ENCODE measurements at regions not wholly inside any gene's neighbourhood (a gene's known extent, or its start where the extent isn't known, plus 50 kb on each side); places are given as distances from the start of the nearest gene placed in this dataset.

DNA sequence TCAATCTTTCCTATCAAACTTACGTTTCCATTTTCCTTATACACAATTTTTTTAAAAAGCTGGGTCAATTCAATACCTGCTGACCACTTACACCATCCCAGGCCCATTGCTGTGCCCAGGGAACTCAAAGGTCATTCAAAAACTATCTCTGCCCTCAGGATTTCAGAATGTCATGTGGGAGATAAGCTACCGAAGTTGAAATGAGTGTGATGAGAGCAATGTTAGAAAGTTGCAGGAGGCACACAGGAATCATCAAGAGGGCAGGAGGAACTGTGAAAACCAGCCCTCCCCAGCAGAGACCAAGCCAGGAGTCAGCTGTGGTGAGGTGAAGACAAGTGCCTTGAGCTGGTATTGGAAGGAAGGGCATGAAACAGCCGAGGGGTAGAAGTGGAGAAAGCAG is 195.9 kb downstream of the HS3ST3A1 start:
- no peak for DNase-seq (ENCODE audit: low read depth, low spot score)
- Histone ChIP-seq H3K36me3 (ENCODE audit: control insufficient read depth, insufficient read depth, low read length) (no peaks in the 10 kb centered on the region), H3K27me3 (ENCODE audit: control insufficient read depth, insufficient read depth, low read length) (no peaks in the 10 kb centered on the region), H3K4me3 (ENCODE audit: low read length) (no peak overlapping the region), H3K9me3 (ENCODE audit: control insufficient read depth, insufficient read depth, low read length) (no peaks in the 10 kb centered on the region), H3K4me1 (ENCODE audit: control insufficient read depth, insufficient read depth, low read length) (no peaks in the 10 kb centered on the region), H3K27ac (ENCODE audit: low read length) (no peak overlapping the region)
- 100% methylated on average over 1 of the region's 3 CpGs for WGBS (ENCODE audit: insufficient coverage, insufficient read length)

DNA sequence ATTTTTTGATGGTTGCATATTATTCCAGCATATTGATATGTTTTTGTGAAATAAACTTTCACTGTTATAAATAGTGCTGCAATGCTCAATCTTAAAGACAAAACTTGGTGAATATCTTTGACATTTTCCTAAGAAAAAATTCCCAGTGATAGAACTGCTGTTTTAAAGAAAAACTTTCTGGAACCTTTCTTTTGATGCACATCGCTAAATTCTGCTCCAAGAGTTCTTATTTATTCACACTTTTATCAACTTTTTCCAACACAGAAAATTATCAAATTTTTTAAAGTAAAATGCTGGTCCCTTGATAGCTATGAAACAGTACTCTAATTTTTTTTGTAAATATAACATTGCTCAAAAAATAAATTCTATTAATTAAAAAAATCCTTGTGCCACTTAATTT is 196.6 kb downstream of the HS3ST3A1 start:
- no CpG with 5 or more reads among the region's 1 CpG for WGBS (ENCODE audit: insufficient coverage, insufficient read length)
- Histone ChIP-seq H3K27me3 (ENCODE audit: control insufficient read depth, insufficient read depth, low read length) (no peaks in the 10 kb centered on the region), H3K4me1 (ENCODE audit: control insufficient read depth, insufficient read depth, low read length) (no peaks in the 10 kb centered on the region), H3K4me3 (ENCODE audit: low read length) (no peak overlapping the region), H3K27ac (ENCODE audit: low read length) (no peak overlapping the region), H3K9me3 (ENCODE audit: control insufficient read depth, insufficient read depth, low read length) (no peaks in the 10 kb centered on the region), H3K36me3 (ENCODE audit: control insufficient read depth, insufficient read depth, low read length) (no peaks in the 10 kb centered on the region)
- DNase-seq (ENCODE audit: low read depth, low spot score): no peak

DNA sequence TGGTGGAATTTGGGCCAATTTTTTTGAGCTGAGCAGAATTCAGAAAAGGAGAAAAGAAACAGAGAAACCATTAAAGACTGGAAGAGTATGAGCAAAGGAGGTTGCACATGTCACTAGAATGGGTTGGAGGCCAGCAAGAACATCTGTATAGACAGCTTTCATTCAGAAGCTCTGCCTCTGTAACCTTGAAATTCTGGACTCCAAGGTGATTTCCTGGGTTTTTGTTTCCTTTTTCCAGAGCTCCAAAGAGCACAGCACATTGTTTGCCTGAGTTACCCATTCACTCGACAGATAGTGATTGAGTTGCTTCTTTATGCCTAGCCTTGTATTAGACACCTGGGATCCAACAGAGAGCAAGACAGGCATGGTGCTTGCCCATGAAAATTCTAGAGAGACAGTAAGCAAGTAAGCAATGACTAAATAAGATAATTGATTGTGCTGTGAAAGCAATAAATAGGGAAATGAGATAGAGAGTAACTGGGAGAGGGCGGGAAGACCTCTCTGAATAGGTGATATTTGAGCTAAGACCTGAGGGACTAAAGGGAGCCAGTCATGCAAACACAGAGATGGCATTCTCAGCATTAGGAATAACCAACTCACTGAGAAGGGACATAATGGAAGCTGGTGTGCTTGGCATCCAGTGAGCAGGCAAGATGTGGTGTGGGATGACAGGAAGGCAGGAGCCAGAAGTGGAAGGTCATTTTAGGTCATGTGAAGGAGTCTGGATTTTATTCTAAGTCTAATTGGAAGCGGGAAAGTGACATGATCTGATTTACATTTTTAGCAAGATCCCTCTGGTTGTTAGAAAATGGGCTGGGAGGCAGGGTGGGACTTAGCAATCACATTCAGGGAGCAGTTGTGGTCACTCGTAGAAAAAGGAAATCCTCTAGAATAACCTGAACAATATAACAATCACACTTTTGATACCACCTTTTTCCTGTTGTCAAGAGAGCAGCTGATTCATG is 197.5 kb downstream of the HS3ST3A1 start:
- no peaks in the 10 kb centered on the region for H3K4me1 ChIP-seq (ENCODE audit: control insufficient read depth, insufficient read depth, low read length)
- no peak overlapping the region for H3K27ac ChIP-seq (ENCODE audit: low read length)
- no peak for DNase-seq (ENCODE audit: low read depth, low spot score)
- WGBS (ENCODE audit: insufficient coverage, insufficient read length): no CpG with 5 or more reads among the region's 4 CpGs
- no peaks in the 10 kb centered on the region for H3K36me3 ChIP-seq (ENCODE audit: control insufficient read depth, insufficient read depth, low read length)
- H3K27me3 ChIP-seq (ENCODE audit: control insufficient read depth, insufficient read depth, low read length): no peaks in the 10 kb centered on the region
- H3K9me3 ChIP-seq (ENCODE audit: control insufficient read depth, insufficient read depth, low read length): no peaks in the 10 kb centered on the region
- H3K4me3 ChIP-seq (ENCODE audit: low read length): no peak overlapping the region

DNA sequence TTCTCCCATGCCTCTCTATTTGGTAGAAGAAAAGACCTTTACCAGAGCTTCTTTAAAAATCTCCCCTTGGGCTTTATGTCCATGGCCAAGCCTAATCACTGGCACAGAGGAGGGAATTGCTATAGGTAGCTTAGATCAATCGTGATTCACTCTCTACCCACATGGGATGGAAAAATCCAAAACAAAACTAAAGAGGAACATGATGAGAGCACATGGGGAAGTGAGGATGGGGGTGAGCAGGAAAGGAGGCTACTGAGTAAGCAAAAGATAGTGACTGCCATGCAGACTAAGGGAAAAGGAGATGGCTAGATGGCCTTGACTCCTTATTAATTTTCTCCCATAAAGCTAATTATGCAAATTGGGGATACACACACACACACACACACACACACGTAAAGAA is 201.2 kb downstream of the HS3ST3A1 start:
- no peak for DNase-seq (ENCODE audit: low read depth, low spot score)
- no CpG with 5 or more reads among the region's 2 CpGs for WGBS (ENCODE audit: insufficient coverage, insufficient read length)
- no peak overlapping the region for H3K4me3 ChIP-seq (ENCODE audit: low read length)
- H3K36me3 ChIP-seq (ENCODE audit: control insufficient read depth, insufficient read depth, low read length): no peaks in the 10 kb centered on the region
- H3K27me3 ChIP-seq (ENCODE audit: control insufficient read depth, insufficient read depth, low read length): no peaks in the 10 kb centered on the region
- no peak overlapping the region for H3K27ac ChIP-seq (ENCODE audit: low read length)
- H3K4me1 ChIP-seq (ENCODE audit: control insufficient read depth, insufficient read depth, low read length): no peaks in the 10 kb centered on the region
- H3K9me3 ChIP-seq (ENCODE audit: control insufficient read depth, insufficient read depth, low read length): no peaks in the 10 kb centered on the region

DNA sequence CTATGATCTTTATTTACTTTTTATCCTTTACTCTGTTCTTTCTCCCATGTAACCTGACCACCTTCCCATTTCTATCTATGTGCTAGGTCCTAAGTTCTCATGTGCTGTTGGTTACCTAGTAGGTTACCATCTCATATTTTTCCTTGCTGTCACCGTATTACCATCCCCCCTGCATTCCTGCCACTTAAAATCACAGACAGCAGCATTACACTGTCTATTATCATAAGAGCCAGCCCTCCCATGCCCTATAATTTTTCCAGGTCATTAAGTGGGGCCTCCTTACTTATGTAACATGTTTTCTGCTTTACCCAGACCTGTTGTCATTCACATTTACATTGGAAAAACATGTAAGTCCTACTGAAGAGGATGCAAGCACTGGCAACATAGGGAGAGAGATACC is 202.9 kb downstream of the HS3ST3A1 start:
- Histone ChIP-seq H3K4me3 (ENCODE audit: low read length) (no peak overlapping the region), H3K27me3 (ENCODE audit: control insufficient read depth, insufficient read depth, low read length) (no peaks in the 10 kb centered on the region), H3K9me3 (ENCODE audit: control insufficient read depth, insufficient read depth, low read length) (no peaks in the 10 kb centered on the region), H3K4me1 (ENCODE audit: control insufficient read depth, insufficient read depth, low read length) (no peaks in the 10 kb centered on the region), H3K27ac (ENCODE audit: low read length) (no peak overlapping the region), H3K36me3 (ENCODE audit: control insufficient read depth, insufficient read depth, low read length) (no peaks in the 10 kb centered on the region)
- WGBS (ENCODE audit: insufficient coverage, insufficient read length): no CpG with 5 or more reads among the region's 1 CpG
- no peak for DNase-seq (ENCODE audit: low read depth, low spot score)

DNA sequence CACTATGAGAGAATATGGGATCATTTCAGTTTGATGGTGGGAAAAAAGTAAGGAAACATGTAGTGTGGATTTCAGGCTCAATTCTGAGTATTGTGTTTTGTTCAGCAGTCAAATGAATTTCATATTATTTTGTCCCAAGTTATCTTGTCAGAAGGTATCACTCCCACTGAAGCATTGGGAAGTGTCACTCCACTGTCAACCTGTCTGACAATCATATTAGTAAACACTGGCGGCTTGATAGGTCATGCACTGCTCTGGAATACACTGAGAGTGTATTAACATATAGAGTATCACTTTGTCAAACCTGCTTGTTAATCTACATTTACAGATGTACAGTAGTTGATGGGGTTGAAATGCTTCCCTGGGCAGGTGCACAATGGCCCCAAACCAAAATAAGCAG is 203.6 kb downstream of the HS3ST3A1 start:
- no peak for DNase-seq (ENCODE audit: low read depth, low spot score)
- Histone ChIP-seq H3K27me3 (ENCODE audit: control insufficient read depth, insufficient read depth, low read length) (no peaks in the 10 kb centered on the region), H3K27ac (ENCODE audit: low read length) (no peak overlapping the region), H3K4me1 (ENCODE audit: control insufficient read depth, insufficient read depth, low read length) (no peaks in the 10 kb centered on the region), H3K9me3 (ENCODE audit: control insufficient read depth, insufficient read depth, low read length) (no peaks in the 10 kb centered on the region), H3K4me3 (ENCODE audit: low read length) (no peak overlapping the region), H3K36me3 (ENCODE audit: control insufficient read depth, insufficient read depth, low read length) (no peaks in the 10 kb centered on the region)
- WGBS (ENCODE audit: insufficient coverage, insufficient read length): no CpG with 5 or more reads among the region's 1 CpG

DNA sequence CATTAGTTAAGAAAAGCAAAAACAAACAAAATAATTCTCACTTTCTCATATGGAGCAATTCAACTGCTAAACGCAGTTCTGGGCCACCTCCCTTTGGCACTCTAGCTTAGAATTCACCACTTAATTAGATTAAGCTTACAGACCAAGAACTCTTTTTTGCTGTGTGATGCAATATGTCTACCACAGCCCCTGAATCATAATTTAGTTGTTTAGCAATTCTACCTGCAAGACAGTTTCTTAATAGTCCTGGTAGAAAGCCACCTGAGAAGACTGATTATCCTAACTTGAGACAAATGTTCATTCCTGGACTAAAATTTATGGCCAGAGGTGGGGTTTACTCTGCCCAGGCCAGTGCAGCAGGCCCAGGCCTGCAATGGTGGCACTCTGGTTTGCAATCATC is 205.9 kb downstream of the HS3ST3A1 start:
- H3K36me3 ChIP-seq (ENCODE audit: control insufficient read depth, insufficient read depth, low read length): no peaks in the 10 kb centered on the region
- no peak for DNase-seq (ENCODE audit: low read depth, low spot score)
- no peak overlapping the region for H3K27ac ChIP-seq (ENCODE audit: low read length)
- H3K27me3 ChIP-seq (ENCODE audit: control insufficient read depth, insufficient read depth, low read length): no peaks in the 10 kb centered on the region
- no peaks in the 10 kb centered on the region for H3K9me3 ChIP-seq (ENCODE audit: control insufficient read depth, insufficient read depth, low read length)
- H3K4me3 ChIP-seq (ENCODE audit: low read length): no peak overlapping the region
- H3K4me1 ChIP-seq (ENCODE audit: control insufficient read depth, insufficient read depth, low read length): no peaks in the 10 kb centered on the region
- no CpG with 5 or more reads among the region's 1 CpG for WGBS (ENCODE audit: insufficient coverage, insufficient read length)

DNA sequence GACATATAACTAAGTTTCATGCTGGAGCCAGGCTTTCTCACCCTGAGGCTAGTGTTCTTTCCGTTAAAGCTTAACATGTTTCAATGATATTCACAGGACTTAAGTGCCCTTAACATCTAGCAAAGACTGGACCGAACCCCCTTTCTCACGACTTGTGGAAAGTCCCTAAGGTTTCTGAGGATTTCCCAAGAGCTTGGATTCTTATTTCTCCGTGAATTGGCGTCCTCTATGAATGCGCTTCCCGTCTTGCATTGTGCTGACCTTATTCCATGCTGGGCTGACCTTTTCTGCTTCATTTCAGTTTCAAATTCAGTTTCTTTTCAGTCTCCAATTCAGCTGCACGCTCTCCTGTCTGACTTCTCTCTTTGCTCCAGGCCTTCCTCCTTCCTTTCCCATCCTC is 206.4 kb downstream of the HS3ST3A1 start:
- H3K27ac ChIP-seq (ENCODE audit: low read length): no peak overlapping the region
- H3K36me3 ChIP-seq (ENCODE audit: control insufficient read depth, insufficient read depth, low read length): no peaks in the 10 kb centered on the region
- no peaks in the 10 kb centered on the region for H3K4me1 ChIP-seq (ENCODE audit: control insufficient read depth, insufficient read depth, low read length)
- no peak overlapping the region for H3K4me3 ChIP-seq (ENCODE audit: low read length)
- no peaks in the 10 kb centered on the region for H3K27me3 ChIP-seq (ENCODE audit: control insufficient read depth, insufficient read depth, low read length)
- WGBS (ENCODE audit: insufficient coverage, insufficient read length): no CpG with 5 or more reads among the region's 8 CpGs
- DNase-seq (ENCODE audit: low read depth, low spot score): no peak
- H3K9me3 ChIP-seq (ENCODE audit: control insufficient read depth, insufficient read depth, low read length): no peaks in the 10 kb centered on the region

DNA sequence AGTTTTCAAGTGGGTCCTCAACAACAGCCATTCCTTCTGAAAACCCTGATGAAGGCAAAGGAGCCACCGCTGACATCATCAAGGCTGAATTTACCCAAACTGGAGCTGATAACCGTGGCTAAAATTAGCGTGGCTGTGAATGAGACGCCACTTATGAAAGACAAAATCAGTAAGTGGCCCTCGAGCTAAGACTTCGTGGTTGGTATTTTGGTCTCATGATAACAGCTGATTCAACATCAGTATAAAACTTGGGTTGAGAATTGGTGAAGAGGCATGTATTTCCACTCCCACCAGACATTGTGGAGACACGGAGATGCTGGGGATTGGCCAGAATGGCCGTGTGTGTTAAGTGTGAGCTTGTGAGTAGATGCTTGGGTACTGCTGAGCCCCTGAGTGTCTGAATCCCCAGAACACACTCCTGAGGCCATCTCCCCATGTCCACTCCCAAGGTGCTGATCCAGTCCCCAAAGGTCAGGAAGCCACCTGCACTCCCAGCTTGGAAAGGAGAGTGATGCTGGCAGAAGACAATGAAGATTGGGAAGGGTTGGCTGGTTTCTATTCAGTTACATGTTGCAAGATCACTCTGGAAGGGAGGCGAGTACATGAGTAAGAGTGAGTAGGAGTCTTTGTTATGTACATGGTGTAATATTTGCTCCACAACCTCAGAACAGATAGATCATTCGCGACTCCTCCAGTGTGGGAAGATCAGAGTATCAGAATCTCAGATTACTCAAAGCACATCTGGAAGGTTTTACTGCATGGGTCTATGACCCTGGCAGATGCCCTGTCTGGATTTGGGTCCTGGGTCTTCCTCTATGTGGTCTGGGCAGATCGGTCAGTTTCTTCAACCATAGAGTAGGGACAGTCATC is 207.7 kb downstream of the HS3ST3A1 start:
- no CpG with 5 or more reads among the region's 12 CpGs for WGBS (ENCODE audit: insufficient coverage, insufficient read length)
- DNase-seq (ENCODE audit: low read depth, low spot score): no peak
- Histone ChIP-seq H3K27ac (ENCODE audit: low read length) (no peak overlapping the region), H3K27me3 (ENCODE audit: control insufficient read depth, insufficient read depth, low read length) (no peaks in the 10 kb centered on the region), H3K36me3 (ENCODE audit: control insufficient read depth, insufficient read depth, low read length) (no peaks in the 10 kb centered on the region), H3K4me3 (ENCODE audit: low read length) (no peak overlapping the region), H3K9me3 (ENCODE audit: control insufficient read depth, insufficient read depth, low read length) (no peaks in the 10 kb centered on the region), H3K4me1 (ENCODE audit: control insufficient read depth, insufficient read depth, low read length) (no peaks in the 10 kb centered on the region)

DNA sequence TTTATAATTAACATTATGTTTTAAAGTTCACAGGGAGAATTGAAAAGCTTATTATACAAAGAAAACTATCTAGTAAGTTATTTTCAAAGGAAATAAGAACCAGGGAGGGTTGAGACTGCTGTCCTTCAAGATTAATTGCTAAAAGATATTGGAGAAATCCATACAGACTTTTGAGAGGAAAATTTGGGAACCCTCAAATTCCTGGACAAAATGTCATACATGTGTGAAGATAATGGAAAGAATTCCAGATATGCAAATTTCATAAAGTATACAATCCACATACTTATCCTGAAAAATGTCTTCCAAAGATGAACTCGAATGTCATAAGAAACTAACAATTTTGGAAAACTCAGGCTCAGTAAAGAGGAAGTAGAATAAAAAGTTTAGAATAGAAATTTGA is 213.8 kb downstream of the HS3ST3A1 start:
- no peak for DNase-seq (ENCODE audit: low read depth, low spot score)
- Histone ChIP-seq H3K36me3 (ENCODE audit: control insufficient read depth, insufficient read depth, low read length) (no peaks in the 10 kb centered on the region), H3K4me3 (ENCODE audit: low read length) (no peak overlapping the region), H3K9me3 (ENCODE audit: control insufficient read depth, insufficient read depth, low read length) (no peaks in the 10 kb centered on the region), H3K27ac (ENCODE audit: low read length) (no peak overlapping the region), H3K27me3 (ENCODE audit: control insufficient read depth, insufficient read depth, low read length) (no peaks in the 10 kb centered on the region), H3K4me1 (ENCODE audit: control insufficient read depth, insufficient read depth, low read length) (no peaks in the 10 kb centered on the region)
- WGBS (ENCODE audit: insufficient coverage, insufficient read length): no CpG with 5 or more reads among the region's 1 CpG

Measured in iPS DF 6.9 (cell line).